OCI-M2 (cell line): ENCODE measurements at regions not wholly inside any gene's neighbourhood (a gene's known extent, or its start where the extent isn't known, plus 50 kb on each side); places are given as distances from the start of the nearest gene placed in this dataset.
"Not testable (repeated sequence)": the region's sequence is repeated elsewhere in the genome, so short reads cannot be mapped to it uniquely, and the experiment has no call there.

Source experiments
- DNase-seq: peaks from one replicate; lab custom pipeline; 2025; ENCODE audit not compliant: unreplicated experiment; lab: John Stamatoyannopoulos, UW

DNA sequence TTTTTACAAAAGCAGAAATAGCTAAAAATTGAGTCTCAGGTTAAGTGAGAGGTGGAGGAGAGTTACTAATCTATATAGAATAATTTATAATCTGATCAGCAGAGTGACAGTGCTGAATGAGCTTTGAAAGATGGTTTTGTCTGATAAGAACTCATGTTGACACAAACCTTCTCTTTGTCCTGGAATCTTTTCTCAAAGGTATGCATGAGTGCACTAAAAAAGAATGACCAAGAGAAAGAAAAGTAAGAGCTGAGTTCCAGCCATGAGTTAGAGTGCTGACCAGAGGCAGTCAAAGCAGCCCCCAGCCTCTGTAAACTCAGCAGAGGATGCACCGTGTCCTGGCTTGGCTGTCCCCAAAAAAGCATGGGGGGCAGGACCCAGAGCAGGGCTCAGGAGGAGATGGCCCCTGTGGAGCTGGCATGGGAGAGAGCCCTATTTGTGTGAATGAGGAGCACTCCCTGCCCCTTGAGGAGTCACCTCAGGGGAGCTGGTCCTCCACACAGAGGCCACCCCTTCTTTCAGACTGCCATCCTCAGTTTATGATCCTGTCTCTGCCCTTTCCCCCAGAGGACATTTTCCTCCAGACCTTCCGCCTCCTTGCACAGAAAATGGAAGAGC, 129.8 kb downstream of the SEC23A start:
- no peak for DNase-seq

DNA sequence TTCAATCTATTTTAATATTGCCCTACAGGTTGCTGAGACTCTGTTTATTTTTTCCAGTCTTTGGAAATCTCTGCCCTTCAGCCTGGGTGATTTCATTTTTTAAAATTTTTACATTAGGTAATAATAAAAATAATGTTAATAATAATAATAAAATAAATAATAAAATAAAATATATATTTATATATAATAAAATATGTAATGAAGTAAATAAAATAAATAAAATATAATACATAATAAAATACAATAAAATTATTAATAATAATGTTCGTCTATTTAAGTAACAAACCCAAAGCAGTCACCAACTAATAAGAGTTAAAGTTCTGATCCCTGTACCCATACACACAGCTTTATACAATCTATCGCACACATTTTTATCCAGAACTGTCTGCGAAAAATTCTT, 130.5 kb downstream of the SEC23A start:
- no peak for DNase-seq

- no peak for DNase-seq
Observed at GRCh38 chr14:38971258-38971921, 131.6 kb downstream of the SEC23A start.

GRCh38 chr14:38964630-38965029, 138.4 kb downstream of the SEC23A start:
- DNase-seq: no peak

GRCh38 chr14:38960946-38961531, 142.0 kb downstream of the SEC23A start:
- no peak for DNase-seq

- no peak for DNase-seq
Observed at GRCh38 chr14:38959021-38959420, 144.0 kb downstream of the SEC23A start.

DNA sequence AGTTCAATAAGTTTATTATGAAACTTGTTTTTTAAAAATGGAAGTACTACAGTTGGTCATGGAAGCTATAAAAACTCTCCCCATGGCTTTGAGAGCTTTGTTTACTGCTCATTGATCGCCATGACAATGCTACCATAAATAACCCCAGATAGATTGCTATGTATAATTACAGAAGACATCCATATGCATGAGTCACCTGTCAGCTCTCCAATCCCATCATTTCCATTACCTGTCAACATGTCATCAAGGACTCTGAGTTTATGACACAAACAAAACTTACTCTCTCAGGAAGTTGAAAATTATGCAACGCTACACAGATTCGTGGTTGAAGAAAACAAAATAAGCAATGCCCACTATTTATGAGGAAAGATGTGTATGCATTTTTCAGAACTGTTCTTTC, 144.4 kb downstream of the SEC23A start:
- no peak for DNase-seq

DNA sequence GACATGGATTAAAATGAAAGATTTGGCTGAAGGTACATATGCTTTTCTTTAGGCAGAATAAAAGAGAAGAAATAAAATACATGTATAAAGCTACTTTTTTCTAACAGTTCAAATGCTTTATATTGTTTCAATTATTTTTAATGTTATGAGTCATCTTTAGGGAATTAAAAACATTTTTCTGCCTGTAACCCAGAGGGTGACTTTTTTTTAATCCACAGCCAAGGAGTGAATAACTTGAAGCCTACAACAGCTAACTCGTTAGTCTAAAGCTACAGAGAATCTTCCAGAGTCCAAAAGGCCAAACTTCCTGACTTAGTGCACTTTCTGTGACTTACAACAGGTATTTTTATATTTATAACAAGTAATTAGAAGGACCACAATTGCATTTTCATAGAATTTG, 151.6 kb downstream of the SEC23A start:
- DNase-seq: no peak

DNA sequence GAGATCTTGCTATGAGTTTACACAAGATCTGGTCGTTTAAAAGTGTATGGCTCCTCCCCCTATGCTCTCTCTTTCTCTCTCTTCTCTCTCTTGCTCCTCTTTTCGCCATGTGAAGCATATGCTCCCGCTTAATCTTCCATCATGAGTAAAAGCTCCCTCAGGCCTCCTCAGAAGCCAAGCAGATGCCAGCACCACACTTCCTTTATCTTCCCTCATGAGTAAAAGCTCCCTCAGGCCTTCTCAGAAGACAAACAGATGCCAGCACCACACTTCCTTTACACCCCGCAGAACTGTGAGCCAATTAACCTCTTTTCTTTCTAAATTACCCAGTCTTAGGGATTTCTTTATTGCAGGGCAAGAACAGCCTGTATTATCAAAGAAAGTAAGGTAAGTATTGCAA, 152.4 kb downstream of the SEC23A start:
- no peak for DNase-seq

- DNase-seq: no peak
Observed at GRCh38 chr14:38948576-38948975, 154.5 kb downstream of the SEC23A start.

- DNase-seq: no peak
Observed at GRCh38 chr14:38948171-38948570, 154.9 kb downstream of the SEC23A start.

GRCh38 chr14:38947343-38947742, 155.7 kb downstream of the SEC23A start:
- DNase-seq: no peak

DNA sequence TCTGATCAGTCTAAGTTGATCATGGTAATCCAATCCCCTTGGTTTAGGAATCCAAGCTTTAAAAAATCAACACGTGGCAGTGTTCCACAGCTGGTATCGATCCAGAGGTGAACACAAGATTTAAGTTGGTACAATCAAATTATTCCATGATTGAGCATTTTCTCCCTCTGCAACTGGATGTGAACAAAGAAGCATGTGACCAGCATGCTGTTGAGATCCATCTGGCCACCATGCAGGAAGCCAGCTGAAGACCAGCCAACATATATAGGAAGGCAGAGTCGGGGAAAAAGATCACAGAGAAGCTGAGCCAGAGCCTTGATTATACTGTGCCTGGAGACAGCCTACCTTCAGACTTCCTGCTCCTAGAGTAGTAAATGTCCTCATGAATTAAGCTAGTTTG, 158.3 kb downstream of the SEC23A start:
- no peak for DNase-seq

DNA sequence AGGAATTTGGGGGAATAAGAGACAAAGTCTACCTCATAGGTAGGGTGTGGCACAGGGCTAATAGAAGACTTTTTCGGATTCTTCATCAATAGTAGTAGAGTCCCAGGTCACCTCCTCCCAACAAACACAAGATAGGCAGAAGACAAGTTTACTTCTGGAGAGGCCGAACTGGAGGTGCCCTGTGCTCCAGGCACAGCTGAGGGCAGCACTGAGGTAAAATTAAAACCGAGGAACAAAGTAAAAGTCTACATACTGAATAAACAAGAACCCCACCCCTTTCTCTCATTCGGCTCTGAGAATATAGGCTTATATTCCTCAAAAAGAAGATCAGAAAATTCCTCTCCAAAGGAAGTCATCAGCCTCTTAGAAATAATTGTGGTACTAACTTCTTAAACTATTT, 161.5 kb downstream of the SEC23A start:
- no peak for DNase-seq

GRCh38 chr14:38932653-38933000, 170.4 kb downstream of the SEC23A start:
- not testable (repeated sequence) for DNase-seq

GRCh38 chr14:38931969-38932652, 170.9 kb downstream of the SEC23A start:
- no peak for DNase-seq

DNA sequence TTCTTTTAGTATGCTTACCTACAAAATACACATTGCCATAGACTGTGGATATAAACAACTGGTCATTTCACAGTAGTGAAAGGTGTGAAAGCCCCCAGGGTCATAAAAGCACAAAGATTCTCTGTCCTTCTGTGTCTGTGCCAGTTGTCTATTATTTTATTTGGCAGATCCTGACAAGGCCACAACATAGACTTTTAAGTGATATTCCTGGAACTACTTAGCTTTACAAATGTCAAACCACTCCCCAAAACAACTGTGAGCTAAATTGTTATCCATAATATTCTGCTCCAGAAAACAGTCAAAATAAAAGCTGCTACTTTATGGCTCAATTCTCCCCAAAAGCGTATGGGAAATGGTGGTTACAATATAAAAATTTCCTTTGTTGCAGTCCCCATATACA, 172.1 kb downstream of the SEC23A start:
- DNase-seq: no peak

DNA sequence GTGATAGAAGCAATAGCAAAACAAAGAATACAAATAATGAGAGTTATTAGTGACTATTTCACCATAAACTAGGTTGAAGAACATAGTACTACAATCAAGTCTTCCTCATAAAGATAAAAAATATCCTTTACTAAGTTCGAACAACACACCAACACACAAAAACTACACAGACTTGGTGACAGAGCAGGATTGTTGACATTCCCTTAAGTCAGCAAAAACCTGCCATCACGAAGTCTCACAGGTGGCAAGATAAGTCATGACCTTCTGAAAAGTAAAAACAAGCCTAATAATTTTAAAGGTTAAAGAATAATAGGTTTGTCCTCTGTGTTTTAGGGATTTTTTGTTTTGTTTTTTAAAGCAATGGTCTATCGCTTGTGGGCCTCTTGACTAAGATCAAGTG, 173.0 kb downstream of the SEC23A start:
- DNase-seq: no peak

- DNase-seq: no peak
Observed at GRCh38 chr14:38929416-38929815, 173.6 kb downstream of the SEC23A start.

- not testable (repeated sequence) for DNase-seq
Observed at GRCh38 chr14:38921893-38922292, 181.1 kb downstream of the SEC23A start.

GRCh38 chr14:38915125-38915524, 187.9 kb downstream of the SEC23A start:
- DNase-seq: no peak

- no peak for DNase-seq
Observed at GRCh38 chr14:38910092-38910491, 192.9 kb downstream of the SEC23A start.
